GM10266 (cell line): ENCODE measurements at regions not wholly inside any gene's neighbourhood (a gene's known extent, or its start where the extent isn't known, plus 50 kb on each side); places are given as distances from the start of the nearest gene placed in this dataset.

Experiments
- DNase-seq: peaks from one replicate; pipeline ENCODE4 v3.0.0; 2012; ENCODE audit errors: extremely low spot score
- TF ChIP-seq, protein P1 (sequence below): IDR thresholded peaks from 2 replicates; pipeline ENCODE4 v1.5.1; 2012; ENCODE audit warnings: mild to moderate bottlenecking, low read depth; ENCODE audit not compliant: control insufficient read depth, insufficient read depth; ENCODE audit errors: missing control alignments

DNA sequence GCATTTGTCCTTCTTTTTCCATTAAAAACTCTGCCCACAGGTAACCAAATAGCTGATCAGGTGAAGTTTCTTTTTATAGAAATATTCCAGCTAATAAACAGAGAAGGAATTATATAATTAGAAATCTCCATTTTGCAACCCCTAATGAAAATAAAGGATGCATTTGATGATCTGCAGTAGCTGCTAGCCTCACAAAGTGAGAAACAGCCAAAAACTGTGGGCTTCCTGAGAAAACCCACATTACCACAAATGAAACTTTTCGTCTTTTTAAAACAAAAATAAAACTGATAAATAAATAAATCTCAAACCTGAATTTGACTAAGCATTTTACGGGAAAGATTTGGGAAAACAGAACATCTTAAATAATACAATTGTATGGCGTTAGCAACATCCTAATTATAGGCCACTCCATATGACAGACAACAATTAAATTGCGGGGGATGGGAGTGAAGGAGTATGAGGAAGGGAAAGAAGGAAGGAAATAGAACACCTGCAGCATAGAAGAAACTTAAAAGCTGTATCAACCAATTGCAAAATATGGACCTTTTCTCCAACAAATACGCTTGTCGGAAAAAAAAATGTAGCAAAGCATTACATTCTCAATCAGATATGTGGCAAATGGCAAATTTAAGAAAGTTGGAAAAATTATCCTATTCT, 283.0 kb upstream of the ITGA1 start:
- no peak for DNase-seq
- TF ChIP-seq, protein P1, sequence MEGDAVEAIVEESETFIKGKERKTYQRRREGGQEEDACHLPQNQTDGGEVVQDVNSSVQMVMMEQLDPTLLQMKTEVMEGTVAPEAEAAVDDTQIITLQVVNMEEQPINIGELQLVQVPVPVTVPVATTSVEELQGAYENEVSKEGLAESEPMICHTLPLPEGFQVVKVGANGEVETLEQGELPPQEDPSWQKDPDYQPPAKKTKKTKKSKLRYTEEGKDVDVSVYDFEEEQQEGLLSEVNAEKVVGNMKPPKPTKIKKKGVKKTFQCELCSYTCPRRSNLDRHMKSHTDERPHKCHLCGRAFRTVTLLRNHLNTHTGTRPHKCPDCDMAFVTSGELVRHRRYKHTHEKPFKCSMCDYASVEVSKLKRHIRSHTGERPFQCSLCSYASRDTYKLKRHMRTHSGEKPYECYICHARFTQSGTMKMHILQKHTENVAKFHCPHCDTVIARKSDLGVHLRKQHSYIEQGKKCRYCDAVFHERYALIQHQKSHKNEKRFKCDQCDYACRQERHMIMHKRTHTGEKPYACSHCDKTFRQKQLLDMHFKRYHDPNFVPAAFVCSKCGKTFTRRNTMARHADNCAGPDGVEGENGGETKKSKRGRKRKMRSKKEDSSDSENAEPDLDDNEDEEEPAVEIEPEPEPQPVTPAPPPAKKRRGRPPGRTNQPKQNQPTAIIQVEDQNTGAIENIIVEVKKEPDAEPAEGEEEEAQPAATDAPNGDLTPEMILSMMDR = no peak

DNA sequence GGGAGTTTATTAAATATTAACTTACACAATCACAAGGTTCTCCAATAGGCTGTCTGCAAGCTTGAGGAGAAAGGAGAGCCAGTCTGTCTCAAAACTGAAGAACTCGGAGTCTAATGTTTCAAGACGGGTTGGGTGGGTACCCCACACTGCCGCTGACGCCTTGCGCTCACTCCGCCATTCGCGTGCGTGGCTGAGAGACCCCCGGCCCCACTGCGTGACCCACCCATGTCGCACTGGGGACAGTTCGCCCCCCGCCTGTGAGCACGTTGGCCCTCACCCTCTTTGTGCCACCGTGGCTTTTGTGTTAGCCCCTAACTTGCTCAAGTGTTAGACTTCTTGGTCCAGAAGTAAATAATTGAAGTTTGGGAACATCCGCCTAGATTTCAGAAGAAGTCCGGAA, 270.0 kb upstream of the ITGA1 start:
- DNase-seq = no peak
- TF ChIP-seq, protein P1 = no peak

DNA sequence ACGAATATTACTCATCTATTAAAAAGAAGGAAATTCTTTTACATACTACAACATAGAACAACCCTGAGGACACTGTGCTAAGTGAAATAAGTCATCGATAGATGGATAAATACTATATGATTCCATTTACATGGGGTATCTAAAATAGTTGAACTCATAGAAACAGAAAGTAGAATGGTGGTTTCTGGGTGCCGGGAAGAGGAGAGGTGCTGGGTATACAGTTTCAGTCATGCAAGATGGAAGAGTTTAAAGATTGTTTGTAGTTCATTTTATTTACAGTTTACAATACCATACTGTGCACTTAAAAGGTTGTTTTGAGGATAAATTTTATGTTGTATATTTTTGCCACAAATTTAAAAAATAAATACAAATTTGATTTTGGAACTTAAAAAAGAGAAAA, 267.5 kb upstream of the ITGA1 start:
- DNase-seq = no peak
- TF ChIP-seq, protein P1 = no peak

DNA sequence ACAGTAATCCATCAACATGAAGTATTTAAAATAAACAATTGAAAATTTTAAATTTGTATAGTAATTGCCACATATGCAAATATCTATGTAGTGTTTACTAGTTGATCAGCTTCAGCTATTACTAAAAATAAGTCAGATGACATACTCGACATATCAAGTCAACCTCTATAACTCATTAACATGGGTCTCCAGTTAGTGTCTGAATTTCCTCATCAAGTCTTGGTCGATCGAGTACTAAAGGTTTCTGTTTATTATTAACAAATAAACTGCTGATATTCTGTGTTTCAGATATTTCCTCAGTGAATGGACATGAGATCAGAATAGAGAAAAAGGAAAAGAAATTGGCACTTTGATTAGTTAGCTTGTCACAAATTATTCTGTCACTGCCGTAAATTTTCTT, 266.5 kb upstream of the ITGA1 start:
- no peak for DNase-seq
- TF ChIP-seq, protein P1 = no peak

DNA sequence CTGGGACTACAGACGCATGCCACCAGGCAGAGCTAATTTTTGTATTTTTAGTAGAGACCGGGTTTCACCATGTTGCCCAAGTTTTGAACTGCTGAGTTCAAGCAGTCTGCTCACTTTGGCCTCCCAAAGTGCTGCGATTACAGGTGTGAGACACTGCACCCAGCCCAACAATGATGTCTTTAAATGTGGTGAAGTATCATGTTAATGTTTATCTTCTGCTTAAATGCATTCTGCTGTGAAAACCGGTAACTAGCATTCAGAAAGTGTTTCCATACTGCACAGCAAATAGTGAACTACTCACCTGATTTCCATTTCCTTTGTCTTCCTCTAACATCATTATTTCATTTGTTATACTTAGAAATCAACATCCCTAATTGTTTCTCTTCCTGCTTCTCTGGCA, 264.0 kb upstream of the ITGA1 start:
- TF ChIP-seq, protein P1 = no peak
- no peak for DNase-seq

DNA sequence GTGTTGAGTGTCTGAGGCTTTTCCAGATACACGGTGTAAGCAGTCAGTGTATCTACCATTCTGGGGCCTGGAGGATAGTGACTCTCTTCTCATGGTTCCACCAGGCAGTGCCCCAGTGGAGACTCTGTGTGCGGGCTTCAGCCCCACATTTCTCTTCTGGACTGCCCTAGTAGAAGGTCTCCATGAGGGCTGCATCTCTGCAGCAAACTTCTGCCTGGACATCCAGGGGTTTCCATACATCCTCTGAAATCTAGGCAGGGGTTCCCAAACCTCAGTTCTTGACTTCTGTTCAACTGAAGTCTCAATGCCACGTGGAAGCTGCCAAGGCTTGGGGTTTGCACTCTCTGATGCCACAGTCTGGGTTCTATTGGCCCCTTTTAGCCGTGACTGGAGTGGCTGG, 256.6 kb upstream of the ITGA1 start:
- no peak for DNase-seq
- TF ChIP-seq, protein P1 = no peak

DNA sequence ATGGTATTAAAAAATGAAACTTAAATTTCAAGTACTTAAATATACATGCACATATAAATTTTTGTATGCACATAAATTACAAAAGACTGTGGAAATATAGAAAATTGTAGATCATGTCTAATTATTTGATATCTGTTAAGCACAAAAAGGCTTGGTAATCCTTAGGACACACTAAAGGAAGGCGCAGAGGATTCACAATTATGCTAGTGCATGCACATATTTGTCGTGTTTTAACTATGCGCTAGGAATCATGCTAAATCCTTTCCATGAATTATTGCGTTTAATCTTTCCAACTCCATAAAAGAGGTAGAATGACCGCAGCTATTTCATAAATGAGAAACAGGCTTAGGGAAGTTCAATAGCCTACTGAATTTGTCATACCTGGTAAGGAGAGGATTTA, 244.1 kb upstream of the ITGA1 start:
- TF ChIP-seq, protein P1 = no peak
- DNase-seq = no peak
